ENCODE measurements at regions not wholly inside any gene's neighbourhood (a gene's known extent, or its start where the extent isn't known, plus 50 kb on each side); places are given as distances from the start of the nearest gene placed in this dataset.
"Not testable (repeated sequence)": the region's sequence is repeated elsewhere in the genome, so short reads cannot be mapped to it uniquely, and the experiment has no call there.

DNA sequence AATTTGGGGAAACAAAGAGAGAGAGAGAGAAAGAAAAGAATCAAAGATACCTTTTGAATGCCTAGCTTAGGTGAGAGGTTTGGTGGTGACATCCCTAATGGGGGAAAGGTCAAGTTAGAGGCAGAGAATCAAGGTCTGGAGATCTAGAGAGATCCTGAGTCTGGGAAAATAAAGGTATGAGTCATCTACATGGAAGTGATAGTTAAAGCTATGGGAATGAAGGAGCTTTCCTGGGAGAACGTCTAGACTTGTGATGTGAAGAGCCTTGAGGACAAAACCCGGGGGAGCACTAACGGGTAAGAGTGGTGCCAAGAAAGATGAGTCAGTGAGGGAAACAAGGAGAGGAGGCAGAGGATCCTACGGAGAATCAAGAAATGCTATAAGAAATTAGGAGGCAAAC, 110.8 kb upstream of the RUNX1 start:
- Histone ChIP-seq H3K4me3 (no peak overlapping the region), H3K9me3 (peaks cover 0 to 6% (median 3%) of the 10 kb centered on the region in 4 donors), H3K27ac (no peak overlapping the region), H3K4me1 (no peaks in the 10 kb centered on the region), H3K27me3 (no peaks in the 10 kb centered on the region), H3K36me3 (no peaks in the 10 kb centered on the region)
- 84 to 89% methylated on average over 4 of the region's 4 CpGs for WGBS, 2 donors
- DNase-seq = no peak
- no peak for ATAC-seq (ENCODE audit: low FRiP score in 2 of 2)
- no peak for TF ChIP-seq EP300 (IDR thresholded peaks at IDR 0.05)
- TF ChIP-seq, protein P1, sequence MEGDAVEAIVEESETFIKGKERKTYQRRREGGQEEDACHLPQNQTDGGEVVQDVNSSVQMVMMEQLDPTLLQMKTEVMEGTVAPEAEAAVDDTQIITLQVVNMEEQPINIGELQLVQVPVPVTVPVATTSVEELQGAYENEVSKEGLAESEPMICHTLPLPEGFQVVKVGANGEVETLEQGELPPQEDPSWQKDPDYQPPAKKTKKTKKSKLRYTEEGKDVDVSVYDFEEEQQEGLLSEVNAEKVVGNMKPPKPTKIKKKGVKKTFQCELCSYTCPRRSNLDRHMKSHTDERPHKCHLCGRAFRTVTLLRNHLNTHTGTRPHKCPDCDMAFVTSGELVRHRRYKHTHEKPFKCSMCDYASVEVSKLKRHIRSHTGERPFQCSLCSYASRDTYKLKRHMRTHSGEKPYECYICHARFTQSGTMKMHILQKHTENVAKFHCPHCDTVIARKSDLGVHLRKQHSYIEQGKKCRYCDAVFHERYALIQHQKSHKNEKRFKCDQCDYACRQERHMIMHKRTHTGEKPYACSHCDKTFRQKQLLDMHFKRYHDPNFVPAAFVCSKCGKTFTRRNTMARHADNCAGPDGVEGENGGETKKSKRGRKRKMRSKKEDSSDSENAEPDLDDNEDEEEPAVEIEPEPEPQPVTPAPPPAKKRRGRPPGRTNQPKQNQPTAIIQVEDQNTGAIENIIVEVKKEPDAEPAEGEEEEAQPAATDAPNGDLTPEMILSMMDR (IDR thresholded peaks at IDR 0.05) = no peak
- no peak for TF ChIP-seq POLR2AphosphoS5 (IDR thresholded peaks at IDR 0.05)
- TF ChIP-seq POLR2A (IDR thresholded peaks at IDR 0.05) = no peak

DNA sequence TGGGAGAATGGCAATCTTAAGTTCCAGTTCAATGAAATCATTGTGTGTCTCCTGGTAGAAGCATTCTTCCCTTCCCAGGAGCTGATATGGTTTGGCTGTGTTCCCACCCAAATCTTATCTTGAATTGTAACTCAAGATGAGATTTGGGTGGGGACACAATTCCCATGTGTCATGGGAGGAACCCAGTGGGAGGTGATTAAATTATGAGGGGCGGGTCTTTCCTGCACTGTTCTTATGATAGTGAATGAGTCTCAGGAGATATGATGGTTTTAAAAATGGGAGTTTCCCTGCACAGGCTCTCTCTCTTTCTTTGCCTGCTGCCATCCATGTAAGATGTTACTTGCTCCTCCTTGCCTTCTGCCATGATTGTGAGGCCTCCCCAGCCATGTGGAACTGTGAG, 108.3 kb upstream of the RUNX1 start:
- not testable (repeated sequence) for H3K27me3 ChIP-seq; H3K4me3 ChIP-seq; H3K36me3 ChIP-seq; H3K27ac ChIP-seq; H3K4me1 ChIP-seq; H3K9me3 ChIP-seq; ATAC-seq (ENCODE audit: low FRiP score in 2 of 2); DNase-seq
- WGBS, 2 donors = 94 to 100% methylated on average over 1 of the region's 1 CpG

DNA sequence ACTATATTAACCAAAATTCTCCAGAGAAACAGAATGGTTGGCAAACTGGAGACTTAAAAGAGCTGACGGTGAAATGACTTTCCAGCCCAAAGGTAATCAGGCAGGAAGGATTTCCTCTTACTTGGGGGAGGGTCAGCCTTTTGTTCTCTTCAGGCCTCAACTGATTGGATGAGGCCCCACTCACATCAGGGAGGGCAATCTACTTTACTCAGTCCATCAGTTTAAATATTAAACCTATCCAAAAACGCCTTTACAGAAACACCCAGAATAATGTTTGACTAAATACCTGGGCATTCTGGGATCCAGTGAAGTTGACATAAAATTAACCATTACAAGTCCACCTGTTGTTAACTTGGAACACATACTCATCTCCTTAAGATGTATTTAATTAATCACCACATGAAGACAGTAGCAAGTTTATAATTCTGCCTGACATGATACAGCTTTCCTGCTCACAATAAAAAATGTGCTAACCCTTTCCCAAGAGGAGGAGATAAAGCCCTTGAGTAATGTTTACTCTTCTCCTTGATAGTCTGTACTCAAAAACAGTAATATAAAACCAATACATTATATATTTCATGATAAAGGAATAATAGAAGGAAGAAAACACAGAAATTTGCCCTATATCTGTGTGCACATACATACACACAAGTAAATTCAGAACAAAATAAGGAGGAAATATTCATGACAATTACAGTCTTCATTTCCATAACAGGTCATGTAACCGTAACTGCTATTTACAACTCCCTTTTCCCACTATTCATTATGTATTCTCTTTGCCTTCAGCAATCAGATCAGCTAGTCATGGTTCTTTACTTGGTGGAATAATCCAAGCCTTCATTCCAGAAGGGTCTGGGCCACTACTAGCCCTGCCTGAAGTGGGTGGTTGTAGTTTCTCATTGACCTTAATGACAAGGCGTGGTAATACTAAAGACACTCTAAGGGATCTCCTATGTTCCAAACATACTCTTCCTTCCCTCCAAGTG, 107.5 kb upstream of the RUNX1 start:
- no peak for ATAC-seq (ENCODE audit: low FRiP score in 2 of 2)
- DNase-seq = no peak
- WGBS, 2 donors = 73 to 79% methylated on average over 4 of the region's 4 CpGs

DNA sequence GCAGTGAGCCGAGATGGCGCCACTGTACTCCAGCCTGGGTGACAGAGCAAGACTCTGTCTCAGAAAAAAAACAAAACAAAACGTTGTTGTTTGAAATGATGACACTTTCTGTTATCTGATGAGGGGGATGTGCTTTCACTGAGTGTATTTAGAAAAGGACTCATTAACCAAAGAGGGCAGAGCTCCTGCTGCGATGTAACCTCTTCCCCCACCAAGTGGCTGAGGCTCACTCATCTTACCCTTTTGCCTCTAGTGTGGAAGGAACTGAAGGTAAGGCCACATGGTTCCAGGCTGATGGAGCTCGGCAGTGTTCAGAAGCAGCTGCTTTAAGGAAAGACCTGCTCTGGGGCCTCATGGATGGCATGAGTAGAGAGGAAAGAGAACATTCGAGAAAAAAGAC, 105.7 kb upstream of the RUNX1 start:
- Histone ChIP-seq H3K4me3 (no peak overlapping the region), H3K36me3 (no peaks in the 10 kb centered on the region), H3K27me3 (no peaks in the 10 kb centered on the region), H3K27ac (no peak overlapping the region), H3K4me1 (no peaks in the 10 kb centered on the region), H3K9me3 (peaks cover 0 to 6% (median 3%) of the 10 kb centered on the region in 4 donors)
- no peak for TF ChIP-seq EP300 (IDR thresholded peaks at IDR 0.05)
- DNase-seq (no peak), ATAC-seq (ENCODE audit: low FRiP score in 2 of 2) (no peak)
- 78 to 80% methylated on average over 6 of the region's 6 CpGs for WGBS, 2 donors

More for the DNA sequence above, 107.5 kb upstream of the RUNX1 start:
- H3K36me3 ChIP-seq = no peaks in the 10 kb centered on the region
- no peaks in the 10 kb centered on the region for H3K27me3 ChIP-seq
- no peak overlapping the region for H3K4me3 ChIP-seq
- TF ChIP-seq, protein P1 (IDR thresholded peaks at IDR 0.05) = no peak
- TF ChIP-seq EP300 (IDR thresholded peaks at IDR 0.05) (no peak), POLR2A (IDR thresholded peaks at IDR 0.05) (no peak), POLR2AphosphoS5 (IDR thresholded peaks at IDR 0.05) (no peak)
- no peaks in the 10 kb centered on the region for H3K4me1 ChIP-seq
- H3K27ac ChIP-seq = no peak overlapping the region
- H3K9me3 ChIP-seq = peaks cover 0 to 6% (median 3%) of the 10 kb centered on the region in 4 donors

DNA sequence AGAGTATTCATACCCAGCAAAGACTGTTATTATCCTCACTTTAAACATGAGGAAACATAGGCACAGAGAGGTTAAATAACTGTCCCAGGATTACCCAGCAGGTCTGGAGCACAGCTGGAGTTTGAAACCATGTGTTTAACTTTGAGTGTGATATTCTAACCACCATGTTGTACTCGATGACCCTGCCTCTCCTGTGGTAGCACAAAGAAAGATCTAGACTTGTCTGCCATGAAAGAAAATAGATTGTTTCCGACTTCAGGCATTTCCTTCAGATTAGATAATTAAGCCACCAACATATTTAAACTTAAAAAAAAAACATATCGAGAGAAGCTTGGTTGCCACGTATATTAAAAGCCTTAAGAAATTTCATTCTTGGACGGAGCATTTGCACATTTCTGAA, 104.6 kb upstream of the RUNX1 start:
- DNase-seq (no peak), ATAC-seq (ENCODE audit: low FRiP score in 2 of 2) (no peak)
- Histone ChIP-seq H3K4me3 (no peak overlapping the region), H3K4me1 (no peaks in the 10 kb centered on the region), H3K36me3 (no peaks in the 10 kb centered on the region), H3K9me3 (peaks cover 0 to 6% (median 3%) of the 10 kb centered on the region in 4 donors), H3K27me3 (no peaks in the 10 kb centered on the region), H3K27ac (no peak overlapping the region)
- 74 to 77% methylated on average over 5 of the region's 5 CpGs for WGBS, 2 donors
- no peak for TF ChIP-seq EP300 (IDR thresholded peaks at IDR 0.05)
- TF ChIP-seq POLR2A (IDR thresholded peaks at IDR 0.05) = no peak
- no peak for TF ChIP-seq POLR2AphosphoS5 (IDR thresholded peaks at IDR 0.05)
- TF ChIP-seq, protein P1 (IDR thresholded peaks at IDR 0.05) = no peak

All from upper lobe of left lung (tissue), 6 donors.